SJCRH30 (cell line): ENCODE measurements at regions not wholly inside any gene's neighbourhood (a gene's known extent, or its start where the extent isn't known, plus 50 kb on each side); places are given as distances from the start of the nearest gene placed in this dataset.

Source experiments
- DNase-seq, 2 experiments: peaks; one replicate each; pipeline ENCODE4 v3.0.0-alpha.2; 2015 to 2020
- H3K27ac ChIP-seq: fragments of 250-450 bp; sonication (Bioruptor Pico); 2 replicates; pipeline ENCODE4 v1.5.1; 2020; ENCODE audit warnings: mild to moderate bottlenecking, moderate library complexity
- H3K27me3 ChIP-seq: fragments of 250-450 bp; sonication (Bioruptor Pico); 2 replicates; pipeline ENCODE4 v1.5.1; 2020; ENCODE audit warnings: mild to moderate bottlenecking, moderate library complexity
- H3K36me3 ChIP-seq: fragments of 250-450 bp; sonication (Bioruptor Pico); 2 replicates; pipeline ENCODE4 v1.5.1; 2020; ENCODE audit warnings: mild to moderate bottlenecking, moderate library complexity
- H3K4me1 ChIP-seq: fragments of 250-450 bp; sonication (Bioruptor Pico); 2 replicates; pipeline ENCODE4 v1.5.1; 2020; ENCODE audit warnings: mild to moderate bottlenecking, moderate library complexity
- H3K4me3 ChIP-seq: fragments of 250-450 bp; sonication (Bioruptor Pico); 2 replicates; pipeline ENCODE4 v1.5.1; 2020; ENCODE audit warnings: mild to moderate bottlenecking, moderate library complexity
- H3K9me3 ChIP-seq: fragments of 250-450 bp; sonication (Bioruptor Pico); replicated peaks from 2 replicates; pipeline ENCODE4 v1.5.1; 2020; ENCODE audit warnings: mild to moderate bottlenecking, moderate library complexity

- Histone ChIP-seq H3K4me1 (no peaks in the 10 kb centered on the region), H3K27ac (no peak overlapping the region), H3K27me3 (no peaks in the 10 kb centered on the region), H3K4me3 (no peak overlapping the region), H3K9me3 (0 out of 2 replicates have a peak, but pooled peaks cover 2% of the 10 kb centered on the region), H3K36me3 (no peaks in the 10 kb centered on the region)
- DNase-seq = no peak
Measured at GRCh38 chr11:15864026-15864805, 492.1 kb downstream of the SOX6 start.

- Histone ChIP-seq H3K4me1 (no peaks in the 10 kb centered on the region), H3K27ac (no peak overlapping the region), H3K9me3 (0 out of 2 replicates have a peak, but pooled peaks cover 2% of the 10 kb centered on the region), H3K36me3 (no peaks in the 10 kb centered on the region), H3K27me3 (no peaks in the 10 kb centered on the region), H3K4me3 (no peak overlapping the region)
- DNase-seq = no peak
Measured at GRCh38 chr11:15865212-15865987, 490.9 kb downstream of the SOX6 start.

- Histone ChIP-seq H3K9me3 (0 out of 2 replicates have a peak, but pooled peaks cover 2% of the 10 kb centered on the region), H3K27me3 (no peaks in the 10 kb centered on the region), H3K4me1 (no peaks in the 10 kb centered on the region), H3K4me3 (no peak overlapping the region), H3K36me3 (no peaks in the 10 kb centered on the region), H3K27ac (no peak overlapping the region)
- no peak for DNase-seq
Measured at GRCh38 chr11:15867871-15868270, 488.5 kb downstream of the SOX6 start.

GRCh38 chr11:15870911-15871310, 485.4 kb downstream of the SOX6 start:
- no peaks in the 10 kb centered on the region for H3K9me3 ChIP-seq
- H3K27me3 ChIP-seq = no peaks in the 10 kb centered on the region
- H3K36me3 ChIP-seq = no peaks in the 10 kb centered on the region
- no peak overlapping the region for H3K27ac ChIP-seq
- H3K4me1 ChIP-seq = no peaks in the 10 kb centered on the region
- no peak overlapping the region for H3K4me3 ChIP-seq
- DNase-seq = no peak

GRCh38 chr11:15871904-15872626, 484.3 kb downstream of the SOX6 start:
- no peaks in the 10 kb centered on the region for H3K36me3 ChIP-seq
- H3K27me3 ChIP-seq = no peaks in the 10 kb centered on the region
- no peaks in the 10 kb centered on the region for H3K4me1 ChIP-seq
- H3K27ac ChIP-seq = no peak overlapping the region
- no peaks in the 10 kb centered on the region for H3K9me3 ChIP-seq
- no peak for DNase-seq
- H3K4me3 ChIP-seq = no peak overlapping the region

- no peaks in the 10 kb centered on the region for H3K4me1 ChIP-seq
- H3K27ac ChIP-seq = no peak overlapping the region
- H3K4me3 ChIP-seq = no peak overlapping the region
- no peaks in the 10 kb centered on the region for H3K27me3 ChIP-seq
- DNase-seq = no peak
- H3K9me3 ChIP-seq = no peaks in the 10 kb centered on the region
- H3K36me3 ChIP-seq = no peaks in the 10 kb centered on the region
Measured at GRCh38 chr11:15873501-15873900, 482.8 kb downstream of the SOX6 start.

GRCh38 chr11:15874704-15875103, 481.6 kb downstream of the SOX6 start:
- Histone ChIP-seq H3K9me3 (no peaks in the 10 kb centered on the region), H3K4me1 (no peaks in the 10 kb centered on the region), H3K27ac (no peak overlapping the region), H3K4me3 (no peak overlapping the region), H3K36me3 (no peaks in the 10 kb centered on the region), H3K27me3 (no peaks in the 10 kb centered on the region)
- DNase-seq = peak; percentile 41

GRCh38 chr11:15875393-15875792, 481.0 kb downstream of the SOX6 start:
- no peaks in the 10 kb centered on the region for H3K4me1 ChIP-seq
- DNase-seq = no peak
- H3K36me3 ChIP-seq = no peaks in the 10 kb centered on the region
- H3K27ac ChIP-seq = no peak overlapping the region
- H3K4me3 ChIP-seq = no peak overlapping the region
- no peaks in the 10 kb centered on the region for H3K27me3 ChIP-seq
- H3K9me3 ChIP-seq = no peaks in the 10 kb centered on the region

GRCh38 chr11:15875943-15876342, 480.4 kb downstream of the SOX6 start:
- no peaks in the 10 kb centered on the region for H3K9me3 ChIP-seq
- no peaks in the 10 kb centered on the region for H3K27me3 ChIP-seq
- no peaks in the 10 kb centered on the region for H3K4me1 ChIP-seq
- H3K27ac ChIP-seq = no peak overlapping the region
- no peak overlapping the region for H3K4me3 ChIP-seq
- H3K36me3 ChIP-seq = no peaks in the 10 kb centered on the region
- no peak for DNase-seq

- H3K9me3 ChIP-seq = no peaks in the 10 kb centered on the region
- no peak for DNase-seq
- H3K4me1 ChIP-seq = no peaks in the 10 kb centered on the region
- H3K27me3 ChIP-seq = 0 out of 2 replicates have a peak, but pooled peaks cover 6% of the 10 kb centered on the region
- H3K27ac ChIP-seq = no peak overlapping the region
- H3K4me3 ChIP-seq = no peak overlapping the region
- no peaks in the 10 kb centered on the region for H3K36me3 ChIP-seq
Measured at GRCh38 chr11:15878756-15879155, 477.6 kb downstream of the SOX6 start.

GRCh38 chr11:15880291-15880690, 476.1 kb downstream of the SOX6 start:
- Histone ChIP-seq H3K4me1 (no peaks in the 10 kb centered on the region), H3K9me3 (no peaks in the 10 kb centered on the region), H3K27ac (no peak overlapping the region), H3K27me3 (peaks cover 10% of the 10 kb centered on the region; the same call in 1 of the 2 replicates), H3K36me3 (no peaks in the 10 kb centered on the region), H3K4me3 (no peak overlapping the region)
- DNase-seq = no peak

GRCh38 chr11:15882876-15883454, 473.4 kb downstream of the SOX6 start:
- H3K4me1 ChIP-seq = no peaks in the 10 kb centered on the region
- H3K4me3 ChIP-seq = no peak overlapping the region
- no peak for DNase-seq
- no peaks in the 10 kb centered on the region for H3K36me3 ChIP-seq
- no peak overlapping the region for H3K27ac ChIP-seq
- no peaks in the 10 kb centered on the region for H3K9me3 ChIP-seq
- H3K27me3 ChIP-seq = peaks cover 16% of the 10 kb centered on the region; the same call in 1 of the 2 replicates

GRCh38 chr11:15883455-15883920, 472.9 kb downstream of the SOX6 start:
- Histone ChIP-seq H3K27ac (no peak overlapping the region), H3K9me3 (no peaks in the 10 kb centered on the region)

GRCh38 chr11:15884141-15884540, 472.2 kb downstream of the SOX6 start:
- Histone ChIP-seq H3K27me3 (peaks cover 16% of the 10 kb centered on the region; the same call in 1 of the 2 replicates), H3K27ac (no peak overlapping the region)

More at GRCh38 chr11:15883455-15883920, 472.9 kb downstream of the SOX6 start:
- DNase-seq = no peak
- Histone ChIP-seq H3K4me3 (no peak overlapping the region), H3K4me1 (no peaks in the 10 kb centered on the region), H3K36me3 (no peaks in the 10 kb centered on the region), H3K27me3 (peaks cover 16% of the 10 kb centered on the region; the same call in 1 of the 2 replicates)

More at GRCh38 chr11:15884141-15884540, 472.2 kb downstream of the SOX6 start:
- no peak for DNase-seq
- no peaks in the 10 kb centered on the region for H3K36me3 ChIP-seq
- H3K4me1 ChIP-seq = no peaks in the 10 kb centered on the region
- H3K9me3 ChIP-seq = no peaks in the 10 kb centered on the region
- no peak overlapping the region for H3K4me3 ChIP-seq
